ENCODE measurements at regions not wholly inside any gene's neighbourhood (a gene's known extent, or its start where the extent isn't known, plus 50 kb on each side); places are given as distances from the start of the nearest gene placed in this dataset.

GRCh38 chr1:38577937-38578270 is 281.7 kb downstream of the RRAGC start:
- Histone ChIP-seq H3K9me3 (ENCODE audit: control insufficient read depth, insufficient read depth, low read length) (no peaks in the 10 kb centered on the region), H3K36me3 (ENCODE audit: control insufficient read depth, low read length) (no peaks in the 10 kb centered on the region), H3F3A (ENCODE audit: control insufficient read depth, insufficient read depth) (no peaks in the 10 kb centered on the region), H3K79me2 (ENCODE audit: control insufficient read depth, low read length) (no peaks in the 10 kb centered on the region), H3K4me1 (ENCODE audit: control insufficient read depth, low read length) (no peaks in the 10 kb centered on the region), H3K27ac (ENCODE audit: low read depth, low read length) (no peak overlapping the region), H3K4me3 (ENCODE audit: low read length) (no peak overlapping the region), H3K4me2 (ENCODE audit: low read length) (no peak overlapping the region), H4K20me1 (ENCODE audit: control insufficient read depth, insufficient read depth, low read depth, low read length) (no peaks in the 10 kb centered on the region), H3K27me3 (ENCODE audit: control insufficient read depth, low read length) (peaks cover 12% of the 10 kb centered on the region; the same call in 1 of the 2 replicates), H3K9me2 (replicated peaks; ENCODE audit: control insufficient read depth, low read length) (no peaks in the 10 kb centered on the region)
- TF ChIP-seq EZH2phosphoT487 (IDR thresholded peaks at IDR 0.05; ENCODE audit: borderline replicate concordance, low read length) (no peak), CTCF (IDR thresholded peaks at IDR 0.05; ENCODE audit: low read depth, low read length, poor library complexity, severe bottlenecking) (no peak)

GRCh38 chr1:38577385-38577784 is 282.2 kb downstream of the RRAGC start:
- no peaks in the 10 kb centered on the region for H3K9me3 ChIP-seq (ENCODE audit: control insufficient read depth, insufficient read depth, low read length)
- no peaks in the 10 kb centered on the region for H3K36me3 ChIP-seq (ENCODE audit: control insufficient read depth, low read length)
- no peak overlapping the region for H3K27ac ChIP-seq (ENCODE audit: low read depth, low read length)
- no peak overlapping the region for H3K4me3 ChIP-seq (ENCODE audit: low read length)
- no peaks in the 10 kb centered on the region for H3K79me2 ChIP-seq (ENCODE audit: control insufficient read depth, low read length)
- H3K27me3 ChIP-seq (ENCODE audit: control insufficient read depth, low read length) = peaks cover 12% of the 10 kb centered on the region; the same call in 1 of the 2 replicates
- H3K4me1 ChIP-seq (ENCODE audit: control insufficient read depth, low read length) = no peaks in the 10 kb centered on the region
- no peaks in the 10 kb centered on the region for H3K9me2 ChIP-seq (replicated peaks; ENCODE audit: control insufficient read depth, low read length)
- H4K20me1 ChIP-seq (ENCODE audit: control insufficient read depth, insufficient read depth, low read depth, low read length) = no peaks in the 10 kb centered on the region
- TF ChIP-seq EZH2phosphoT487 (IDR thresholded peaks at IDR 0.05; ENCODE audit: borderline replicate concordance, low read length) = no peak
- H3K4me2 ChIP-seq (ENCODE audit: low read length) = no peak overlapping the region
- no peaks in the 10 kb centered on the region for H3F3A ChIP-seq (ENCODE audit: control insufficient read depth, insufficient read depth)

GRCh38 chr1:38576241-38576640 is 283.3 kb downstream of the RRAGC start:
- no peak overlapping the region for H3K27ac ChIP-seq (ENCODE audit: low read depth, low read length)
- no peaks in the 10 kb centered on the region for H3K79me2 ChIP-seq (ENCODE audit: control insufficient read depth, low read length)
- no peaks in the 10 kb centered on the region for H4K20me1 ChIP-seq (ENCODE audit: control insufficient read depth, insufficient read depth, low read depth, low read length)
- no peak overlapping the region for H3K4me2 ChIP-seq (ENCODE audit: low read length)
- TF ChIP-seq CTCF (IDR thresholded peaks at IDR 0.05; ENCODE audit: low read depth, low read length, poor library complexity, severe bottlenecking) = no peak
- TF ChIP-seq EZH2phosphoT487 (IDR thresholded peaks at IDR 0.05; ENCODE audit: borderline replicate concordance, low read length) = no peak
- H3K27me3 ChIP-seq (ENCODE audit: control insufficient read depth, low read length) = peaks cover 12% of the 10 kb centered on the region; the same call in 1 of the 2 replicates
- no peaks in the 10 kb centered on the region for H3K36me3 ChIP-seq (ENCODE audit: control insufficient read depth, low read length)
- H3K9me3 ChIP-seq (ENCODE audit: control insufficient read depth, insufficient read depth, low read length) = no peaks in the 10 kb centered on the region
- H3K4me1 ChIP-seq (ENCODE audit: control insufficient read depth, low read length) = no peaks in the 10 kb centered on the region
- no peaks in the 10 kb centered on the region for H3F3A ChIP-seq (ENCODE audit: control insufficient read depth, insufficient read depth)
- H3K9me2 ChIP-seq (replicated peaks; ENCODE audit: control insufficient read depth, low read length) = no peaks in the 10 kb centered on the region
- no peak overlapping the region for H3K4me3 ChIP-seq (ENCODE audit: low read length)

GRCh38 chr1:38571726-38572125 is 287.8 kb downstream of the RRAGC start:
- no peak overlapping the region for H3K27ac ChIP-seq (ENCODE audit: low read depth, low read length)
- H3K4me3 ChIP-seq (ENCODE audit: low read length) = no peak overlapping the region
- H3K36me3 ChIP-seq (ENCODE audit: control insufficient read depth, low read length) = no peaks in the 10 kb centered on the region
- no peaks in the 10 kb centered on the region for H3K9me3 ChIP-seq (ENCODE audit: control insufficient read depth, insufficient read depth, low read length)
- H3K9me2 ChIP-seq (replicated peaks; ENCODE audit: control insufficient read depth, low read length) = no peaks in the 10 kb centered on the region
- H3K27me3 ChIP-seq (ENCODE audit: control insufficient read depth, low read length) = peaks cover 9% of the 10 kb centered on the region; the same call in 1 of the 2 replicates
- H3K4me2 ChIP-seq (ENCODE audit: low read length) = no peak overlapping the region
- no peaks in the 10 kb centered on the region for H3F3A ChIP-seq (ENCODE audit: control insufficient read depth, insufficient read depth)
- H3K79me2 ChIP-seq (ENCODE audit: control insufficient read depth, low read length) = no peaks in the 10 kb centered on the region
- H4K20me1 ChIP-seq (ENCODE audit: control insufficient read depth, insufficient read depth, low read depth, low read length) = no peaks in the 10 kb centered on the region
- TF ChIP-seq EZH2phosphoT487 (IDR thresholded peaks at IDR 0.05; ENCODE audit: borderline replicate concordance, low read length) (no peak), CTCF (IDR thresholded peaks at IDR 0.05; ENCODE audit: low read depth, low read length, poor library complexity, severe bottlenecking) (no peak)
- no peaks in the 10 kb centered on the region for H3K4me1 ChIP-seq (ENCODE audit: control insufficient read depth, low read length)

Data from DOHH2 (cell line).